ENCODE measurements at regions not wholly inside any gene's neighbourhood (a gene's known extent, or its start where the extent isn't known, plus 50 kb on each side); places are given as distances from the start of the nearest gene placed in this dataset.

- dilution Hi-C loops (cut with MboI; ENCODE audit: extremely low pct_ligation_motif_present, low sequenced_read_pairs) (no loop called here), intact Hi-C loops (cut with micrococcal nuclease) (no loop called here)
- peaks cover 2% of the 10 kb centered on the region for H3K9me3 ChIP-seq (replicated peaks; ENCODE audit: control insufficient read depth, insufficient read depth, low read length)
- ChIA-PET CTCF (no interaction called here), POLR2A (no interaction called here)
- no peaks in the 10 kb centered on the region for H3K9me1 ChIP-seq (replicated peaks; ENCODE audit: control insufficient read depth, extremely low read depth, insufficient read depth, low read length)
- H4K20me1 ChIP-seq (replicated peaks; ENCODE audit: control insufficient read depth, extremely low read depth, insufficient read depth, low read length), result no peaks in the 10 kb centered on the region
- no TSS peak for BruUV-seq (replicated peaks)
- DNase-seq (ENCODE audit: low read depth, low spot score) (no peak), FAIRE-seq (no peak)
- no peak overlapping the region for H3K4me2 ChIP-seq (ENCODE audit: insufficient read depth, low read length)
- H3K79me2 ChIP-seq (ENCODE audit: control insufficient read depth, insufficient read depth, low read length), result no peaks in the 10 kb centered on the region
- no peak overlapping the region for H3K4me3 ChIP-seq (replicated peaks in 1 of 3; ENCODE audit: insufficient read depth in 1 of 3, low read depth in 1 of 3, low read length in 3 of 3)
- no peaks in the 10 kb centered on the region for H3K4me1 ChIP-seq (ENCODE audit: control insufficient read depth, extremely low read depth, insufficient read depth, low read length)
- H3K36me3 ChIP-seq (ENCODE audit: control insufficient read depth in 2 of 2, extremely low read depth in 1 of 2, insufficient read depth in 2 of 2, low read length in 2 of 2), result no peaks in the 10 kb centered on the region
- no peak overlapping the region for H3K27ac ChIP-seq (ENCODE audit: insufficient read depth, low read depth, low read length)
- H3K27me3 ChIP-seq (ENCODE audit: control insufficient read depth in 2 of 2, insufficient read depth in 2 of 2, low read length in 2 of 2), result no peaks in the 10 kb centered on the region
- H3K9ac ChIP-seq (replicated peaks; ENCODE audit: extremely low read depth, insufficient read depth, low read length), result no peak overlapping the region
- no peak overlapping the region for H2AFZ ChIP-seq (ENCODE audit: low read depth, low read length)
- TF ChIP-seq POLR2AphosphoS5 (IDR thresholded peaks at IDR 0.05; ENCODE audit: insufficient read depth, low read depth, low read length), result no peak
- TF ChIP-seq JUN (IDR thresholded peaks at IDR 0.05; ENCODE audit: borderline replicate concordance, insufficient read depth, insufficient read length, low read depth), result no peak
- TF ChIP-seq MAX (IDR thresholded peaks at IDR 0.05; ENCODE audit: insufficient read depth, insufficient read length), result no peak
- no peak for TF ChIP-seq CTCF (IDR thresholded peaks at IDR 0.05; ENCODE audit: extremely low read depth in 1 of 2, insufficient read depth in 1 of 2, low read depth in 1 of 2, low read length in 2 of 2)
- no peak for TF ChIP-seq EZH2 (IDR thresholded peaks at IDR 0.05; ENCODE audit: borderline replicate concordance, low read depth, low read length, severe bottlenecking)
- TF ChIP-seq POLR2A (IDR thresholded peaks at IDR 0.05; ENCODE audit: low read depth, low read length), result no peak
- TF ChIP-seq GATA2 (IDR thresholded peaks at IDR 0.05; ENCODE audit: insufficient read depth, insufficient read length, low read depth, low read length), result no peak
These were observed 307.8 kb downstream of the GPAM start for GRCh38 chr10:111875725-111876124.

Data from endothelial cell of umbilical vein (primary cell).